GM10266 (cell line): ENCODE measurements at regions not wholly inside any gene's neighbourhood (a gene's known extent, or its start where the extent isn't known, plus 50 kb on each side); places are given as distances from the start of the nearest gene placed in this dataset.

Experiments used
- DNase-seq: peaks from one replicate; pipeline ENCODE4 v3.0.0; 2012; ENCODE audit errors: extremely low spot score
- CTCF ChIP-seq: IDR thresholded peaks from 2 replicates; pipeline ENCODE4 v1.5.1; 2012; ENCODE audit warnings: mild to moderate bottlenecking, low read depth; ENCODE audit not compliant: control insufficient read depth, insufficient read depth; ENCODE audit errors: missing control alignments

DNA sequence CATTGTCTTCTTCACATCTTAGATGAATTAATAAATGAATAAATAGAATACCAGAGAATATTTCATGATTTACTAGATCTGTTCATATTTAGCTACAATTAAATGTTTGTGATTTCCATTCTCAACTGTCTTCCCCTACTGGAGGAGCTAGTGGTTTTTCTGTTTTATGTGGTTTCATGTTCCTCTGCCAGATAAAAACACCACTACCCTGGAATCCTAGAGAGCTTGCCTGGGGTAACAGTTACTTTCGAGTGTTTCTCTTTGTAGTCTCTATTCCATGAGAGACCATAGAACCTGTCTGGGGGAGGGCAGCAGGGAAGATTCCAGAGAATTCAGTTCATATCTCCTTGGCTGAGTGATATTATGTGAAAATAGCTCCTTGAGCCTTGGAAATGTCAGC, 349.2 kb downstream of the INSIG2 start:
- TF ChIP-seq CTCF = no peak
- no peak for DNase-seq

- DNase-seq = no peak
- no peak for TF ChIP-seq CTCF
Measured at GRCh38 chr2:118431997-118432396, 343.7 kb downstream of the INSIG2 start.

GRCh38 chr2:118431586-118431985, 343.3 kb downstream of the INSIG2 start:
- DNase-seq = no peak

GRCh38 chr2:118431165-118431517, 342.9 kb downstream of the INSIG2 start:
- DNase-seq = no peak
- TF ChIP-seq CTCF = no peak

More at GRCh38 chr2:118431586-118431985, 343.3 kb downstream of the INSIG2 start:
- no peak for TF ChIP-seq CTCF

DNA sequence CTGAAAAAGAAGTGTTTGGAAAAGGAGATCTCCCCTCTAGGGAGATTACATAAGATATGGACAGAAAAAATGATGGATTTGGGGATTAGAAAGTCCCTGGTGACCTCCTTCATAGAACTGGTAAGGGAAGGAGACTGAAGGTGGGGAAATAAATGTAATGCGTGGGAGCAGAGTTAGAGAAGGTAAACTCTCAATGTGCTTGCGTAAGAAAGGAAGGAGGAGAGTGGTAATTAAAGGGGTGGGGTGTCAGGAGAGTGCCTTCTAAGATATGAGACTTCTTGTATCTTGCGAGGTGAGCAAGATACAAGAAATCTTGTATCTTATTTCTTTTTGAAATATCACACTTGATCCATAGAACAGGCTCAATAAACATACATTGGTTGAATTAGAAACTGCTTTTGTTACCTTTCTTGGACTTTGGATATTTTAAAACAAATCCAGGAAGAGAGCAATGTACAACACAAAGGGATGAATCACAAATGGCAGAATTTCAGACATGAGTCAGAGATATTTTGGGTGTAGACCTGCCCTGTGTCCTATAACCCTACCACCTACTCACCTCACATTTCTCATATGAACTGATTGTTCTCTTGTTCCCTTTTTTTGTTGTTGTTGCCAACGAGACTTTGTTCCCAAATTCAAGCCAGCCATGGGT, 342.4 kb downstream of the INSIG2 start:
- DNase-seq = no peak
- no peak for TF ChIP-seq CTCF

DNA sequence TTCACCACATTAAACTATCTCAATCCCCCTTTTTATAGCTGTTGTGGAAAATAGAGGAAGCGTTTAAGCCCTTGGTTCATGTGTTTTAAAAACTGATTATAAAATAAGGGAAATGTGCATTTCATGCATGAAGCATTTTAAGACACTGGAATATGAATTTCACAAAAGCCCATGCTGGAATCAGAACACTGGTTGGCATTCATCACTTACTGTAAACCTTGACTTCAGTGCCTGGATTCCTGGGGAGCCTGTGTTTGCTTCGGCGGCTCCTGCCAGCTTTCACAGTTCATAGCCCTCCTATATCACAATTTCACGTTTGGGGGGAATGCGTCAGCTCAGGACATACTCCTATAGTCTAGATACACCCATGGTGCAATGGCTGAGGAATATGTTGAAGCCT, 336.9 kb downstream of the INSIG2 start:
- DNase-seq = no peak
- no peak for TF ChIP-seq CTCF

GRCh38 chr2:118423776-118424175, 335.5 kb downstream of the INSIG2 start:
- DNase-seq = no peak
- no peak for TF ChIP-seq CTCF
